OCI-LY3 (cell line): ENCODE measurements at regions not wholly inside any gene's neighbourhood (a gene's known extent, or its start where the extent isn't known, plus 50 kb on each side); places are given as distances from the start of the nearest gene placed in this dataset.

Experiments used
- H2AFZ ChIP-seq: fragments of 200-600, 300-600 bp; shearing (Covaris generic); 2 replicates; pipeline ENCODE4 v1.6.0; 2014; ENCODE audit warnings: antibody characterized with exemption, low read depth, low read length
- H3K27ac ChIP-seq: fragments of 200-600, 300-600 bp; sonication (generic); 2 replicates; pipeline ENCODE4 v1.5.1; 2014; ENCODE audit warnings: mild to moderate bottlenecking, low read length, moderate library complexity, mixed read lengths
- H3K27me3 ChIP-seq: fragments of 200-600, 300-600 bp; sonication (generic); 2 replicates; pipeline ENCODE4 v1.6.1; 2014; ENCODE audit warnings: low read depth, low read length, mixed read lengths
- H3K36me3 ChIP-seq: fragments of 200-600, 300-600 bp; sonication (generic); replicated peaks from 2 replicates; pipeline ENCODE3; 2014; ENCODE audit warnings: low read depth, low read length, mixed read lengths
- H3K4me1 ChIP-seq: fragments of 300-600, 200-600 bp; sonication (generic); 2 replicates; pipeline ENCODE4 v1.6.1; 2014; ENCODE audit warnings: low read length, mixed read lengths
- H3K4me2 ChIP-seq: fragments of 200-600, 300-600 bp; sonication (generic); 2 replicates; pipeline ENCODE4 v1.6.1; 2014; ENCODE audit warnings: low read length, mixed read lengths
- H3K4me3 ChIP-seq: fragments of 300-600, 200-600 bp; sonication (generic); 2 replicates; pipeline ENCODE4 v1.5.1; 2014; ENCODE audit warnings: antibody characterized with exemption, mild to moderate bottlenecking, low read length, moderate library complexity
- H3K79me2 ChIP-seq: fragments of 300-600, 200-600 bp; shearing (Covaris generic); 2 replicates; pipeline ENCODE4 v1.6.1; 2014; ENCODE audit warnings: mild to moderate bottlenecking, low read length, mixed read lengths
- H3K9ac ChIP-seq: fragments of 300-600, 200-600 bp; shearing (Covaris generic); 2 replicates; pipeline ENCODE4 v1.6.0; 2014; ENCODE audit warnings: mild to moderate bottlenecking, low read length, moderate library complexity
- H3K9me3 ChIP-seq: fragments of 200-600, 300-600 bp; shearing (Covaris generic); 2 replicates; pipeline ENCODE4 v1.6.1; 2014; ENCODE audit warnings: low read length, mixed read lengths; ENCODE audit not compliant: insufficient read depth
- H4K20me1 ChIP-seq: fragments of 200-600, 300-600 bp; sonication (generic); 2 replicates; pipeline ENCODE4 v1.6.1; 2016; ENCODE audit warnings: low read length, mixed read lengths; ENCODE audit not compliant: insufficient read depth
- EZH2phosphoT487 ChIP-seq: fragments of 200-600 bp; shearing (Covaris generic); IDR thresholded peaks from 2 replicates; pipeline ENCODE4 v1.6.1; 2018; ENCODE audit warnings: antibody characterized with exemption, mixed run types, low read depth
- TF ChIP-seq, protein P1 (sequence below): fragments of 200-600, 300-600 bp; sonication (generic); IDR thresholded peaks from 2 replicates; pipeline ENCODE4 v1.5.1; 2014; ENCODE audit warnings: antibody characterized with exemption, low read length, low read depth

DNA sequence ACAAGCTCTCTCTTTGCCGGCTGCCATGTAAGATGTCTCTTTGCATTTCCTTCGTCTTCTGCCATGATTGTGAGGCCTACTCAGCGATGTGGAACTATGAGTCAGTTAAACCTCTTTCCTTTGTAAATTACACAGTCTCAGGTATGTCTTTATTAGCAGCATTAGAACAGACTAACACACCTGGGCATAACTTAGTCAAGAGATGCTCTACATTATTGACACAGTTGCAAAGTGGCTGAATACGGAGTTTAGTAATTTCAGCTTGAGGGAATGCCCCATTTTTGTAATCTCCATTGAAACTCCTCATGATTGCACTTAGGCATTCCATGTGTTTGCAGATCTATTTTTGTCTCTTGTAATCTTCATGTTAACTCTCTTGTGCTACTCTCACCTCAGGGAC lies 299.5 kb upstream of the HAND2 start:
- Histone ChIP-seq H3K9me3 (no peaks in the 10 kb centered on the region), H3K9ac (no peak overlapping the region), H4K20me1 (no peaks in the 10 kb centered on the region), H3K36me3 (no peaks in the 10 kb centered on the region), H3K79me2 (no peaks in the 10 kb centered on the region), H3K27me3 (no peaks in the 10 kb centered on the region), H2AFZ (no peak overlapping the region), H3K4me2 (no peak overlapping the region), H3K4me1 (no peaks in the 10 kb centered on the region), H3K27ac (no peak overlapping the region), H3K4me3 (no peak overlapping the region)
- TF ChIP-seq, protein P1, sequence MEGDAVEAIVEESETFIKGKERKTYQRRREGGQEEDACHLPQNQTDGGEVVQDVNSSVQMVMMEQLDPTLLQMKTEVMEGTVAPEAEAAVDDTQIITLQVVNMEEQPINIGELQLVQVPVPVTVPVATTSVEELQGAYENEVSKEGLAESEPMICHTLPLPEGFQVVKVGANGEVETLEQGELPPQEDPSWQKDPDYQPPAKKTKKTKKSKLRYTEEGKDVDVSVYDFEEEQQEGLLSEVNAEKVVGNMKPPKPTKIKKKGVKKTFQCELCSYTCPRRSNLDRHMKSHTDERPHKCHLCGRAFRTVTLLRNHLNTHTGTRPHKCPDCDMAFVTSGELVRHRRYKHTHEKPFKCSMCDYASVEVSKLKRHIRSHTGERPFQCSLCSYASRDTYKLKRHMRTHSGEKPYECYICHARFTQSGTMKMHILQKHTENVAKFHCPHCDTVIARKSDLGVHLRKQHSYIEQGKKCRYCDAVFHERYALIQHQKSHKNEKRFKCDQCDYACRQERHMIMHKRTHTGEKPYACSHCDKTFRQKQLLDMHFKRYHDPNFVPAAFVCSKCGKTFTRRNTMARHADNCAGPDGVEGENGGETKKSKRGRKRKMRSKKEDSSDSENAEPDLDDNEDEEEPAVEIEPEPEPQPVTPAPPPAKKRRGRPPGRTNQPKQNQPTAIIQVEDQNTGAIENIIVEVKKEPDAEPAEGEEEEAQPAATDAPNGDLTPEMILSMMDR, result no peak
- TF ChIP-seq EZH2phosphoT487, result no peak

DNA sequence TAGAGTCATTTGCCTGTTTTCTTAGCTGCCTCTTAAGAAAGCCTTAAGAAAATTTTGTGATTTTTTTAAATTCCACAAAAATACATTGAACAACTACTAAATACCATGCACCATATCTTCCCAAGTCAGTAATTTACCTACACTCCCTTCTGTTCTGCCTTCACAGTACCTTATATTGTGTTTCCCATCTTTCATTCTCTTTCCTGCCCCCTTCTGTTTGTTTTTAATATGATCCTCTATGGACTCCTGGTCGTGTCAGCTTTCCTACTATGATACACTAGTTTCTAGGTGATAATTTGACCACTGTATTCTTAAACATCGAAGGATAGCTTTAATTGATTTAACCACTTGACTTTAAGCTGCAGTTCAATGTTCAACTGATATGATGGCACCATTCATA lies 297.7 kb upstream of the HAND2 start:
- no peak overlapping the region for H2AFZ ChIP-seq
- no peaks in the 10 kb centered on the region for H3K9me3 ChIP-seq
- no peaks in the 10 kb centered on the region for H3K79me2 ChIP-seq
- H4K20me1 ChIP-seq, result no peaks in the 10 kb centered on the region
- H3K36me3 ChIP-seq, result no peaks in the 10 kb centered on the region
- H3K4me1 ChIP-seq, result no peaks in the 10 kb centered on the region
- no peak overlapping the region for H3K27ac ChIP-seq
- no peak overlapping the region for H3K4me2 ChIP-seq
- H3K4me3 ChIP-seq, result no peak overlapping the region
- H3K27me3 ChIP-seq, result no peaks in the 10 kb centered on the region
- no peak for TF ChIP-seq EZH2phosphoT487
- TF ChIP-seq, protein P1, result peak; percentile 11; the same call in 1 of the 2 replicates
- no peak overlapping the region for H3K9ac ChIP-seq

DNA sequence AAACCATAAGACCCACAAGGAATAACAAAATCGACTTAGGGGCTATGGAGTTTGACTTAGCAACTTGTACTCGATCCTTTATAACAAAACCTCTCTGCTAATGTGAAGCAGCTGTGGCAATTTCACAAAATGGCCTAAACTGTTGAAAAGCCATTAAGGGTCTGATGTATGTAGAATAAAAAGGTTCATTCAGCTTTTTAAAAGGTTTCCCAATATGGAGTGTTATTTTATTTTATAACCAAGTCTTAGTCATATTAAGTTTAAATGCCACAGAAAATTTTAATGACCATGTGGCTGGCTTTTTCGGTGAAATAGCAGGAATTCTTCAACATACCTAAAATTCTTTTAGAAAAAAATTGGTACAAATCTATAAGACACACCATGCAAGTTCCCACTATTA lies 291.8 kb upstream of the HAND2 start:
- H3K9ac ChIP-seq, result no peak overlapping the region

DNA sequence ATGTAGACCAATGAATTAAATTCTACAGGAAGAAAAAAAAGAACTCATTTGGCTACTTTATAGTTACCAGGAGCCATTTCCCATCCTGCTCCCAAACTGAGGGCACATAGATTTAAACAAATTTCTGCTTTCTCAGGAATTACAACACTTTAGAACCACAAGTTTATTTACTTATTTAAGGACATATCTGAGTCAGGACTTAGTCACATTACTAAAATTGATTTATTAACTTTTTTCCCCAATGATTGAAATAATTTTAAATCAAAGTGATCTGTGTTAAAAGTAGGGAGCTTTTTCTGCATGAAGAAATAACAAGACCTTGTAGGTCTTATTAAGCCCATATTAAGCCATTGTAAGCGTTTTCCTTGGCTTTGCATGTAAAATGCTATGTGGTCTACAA lies 291.0 kb upstream of the HAND2 start:
- Histone ChIP-seq H3K36me3 (no peaks in the 10 kb centered on the region), H2AFZ (no peak overlapping the region), H3K4me3 (no peak overlapping the region), H4K20me1 (no peaks in the 10 kb centered on the region), H3K27me3 (no peaks in the 10 kb centered on the region), H3K9ac (no peak overlapping the region), H3K79me2 (no peaks in the 10 kb centered on the region), H3K27ac (no peak overlapping the region), H3K4me1 (no peaks in the 10 kb centered on the region), H3K4me2 (no peak overlapping the region), H3K9me3 (no peaks in the 10 kb centered on the region)
- TF ChIP-seq, protein P1, result no peak
- TF ChIP-seq EZH2phosphoT487, result no peak

More for the DNA sequence above, 291.8 kb upstream of the HAND2 start:
- no peak for TF ChIP-seq EZH2phosphoT487
- TF ChIP-seq, protein P1, result no peak
- Histone ChIP-seq H3K4me2 (no peak overlapping the region), H3K79me2 (no peaks in the 10 kb centered on the region), H3K36me3 (no peaks in the 10 kb centered on the region), H3K4me1 (no peaks in the 10 kb centered on the region), H3K4me3 (no peak overlapping the region), H2AFZ (no peak overlapping the region), H4K20me1 (no peaks in the 10 kb centered on the region), H3K27me3 (no peaks in the 10 kb centered on the region), H3K27ac (no peak overlapping the region), H3K9me3 (no peaks in the 10 kb centered on the region)
